Stimulated activated naive B cell treated with anti-CD40 and anti-IgM and Interleukin-4, amounts not matched to agents 10 μg/mL and 1 μg/mL and 100 μg/mL, for 72 hours (primary cell): ENCODE measurements at regions not wholly inside any gene's neighbourhood (a gene's known extent, or its start where the extent isn't known, plus 50 kb on each side); places are given as distances from the start of the nearest gene placed in this dataset.
"Not testable (repeated sequence)": the region's sequence is repeated elsewhere in the genome, so short reads cannot be mapped to it uniquely, and the experiment has no call there.

Experiments
- ATAC-seq, 2 donors: fragments of 150-1000 bp; cut with Tn5 transposase; replicated peaks; 2 replicates each; pipeline ENCODE4 v1.10.0; 2021; ENCODE audit warnings: moderate library complexity in 1 of 2
- DNase-seq: peaks from one replicate; pipeline ENCODE4 v3.0.0; 2021
- H3K27ac Mint-ChIP-seq: one replicate; pipeline ENCODE4 v1.8.0; 2022; ENCODE audit warnings: mild to moderate bottlenecking, mixed read lengths
- H3K27me3 Mint-ChIP-seq, 2 donors: one replicate each; pipeline ENCODE4 v1.8.0; 2022; ENCODE audit warnings: mixed read lengths in 2 of 2
- H3K36me3 Mint-ChIP-seq, 2 donors: one replicate each; pipeline ENCODE4 v1.8.0; 2022; ENCODE audit warnings: mixed read lengths in 2 of 2, mild to moderate bottlenecking in 1 of 2
- H3K4me1 Mint-ChIP-seq, 2 donors: one replicate each; pipeline ENCODE4 v1.8.0; 2022; ENCODE audit warnings: mixed read lengths in 2 of 2, mild to moderate bottlenecking in 1 of 2
- H3K4me3 Mint-ChIP-seq, 2 donors: one replicate each; pipeline ENCODE4 v1.8.0; 2022; ENCODE audit warnings: mild to moderate bottlenecking in 2 of 2, mixed read lengths in 2 of 2, moderate library complexity in 1 of 2
- H3K9me3 Mint-ChIP-seq, 2 donors: one replicate each; pipeline ENCODE4 v1.8.0; 2022; ENCODE audit warnings: mixed read lengths in 2 of 2, mild to moderate bottlenecking in 1 of 2

DNA sequence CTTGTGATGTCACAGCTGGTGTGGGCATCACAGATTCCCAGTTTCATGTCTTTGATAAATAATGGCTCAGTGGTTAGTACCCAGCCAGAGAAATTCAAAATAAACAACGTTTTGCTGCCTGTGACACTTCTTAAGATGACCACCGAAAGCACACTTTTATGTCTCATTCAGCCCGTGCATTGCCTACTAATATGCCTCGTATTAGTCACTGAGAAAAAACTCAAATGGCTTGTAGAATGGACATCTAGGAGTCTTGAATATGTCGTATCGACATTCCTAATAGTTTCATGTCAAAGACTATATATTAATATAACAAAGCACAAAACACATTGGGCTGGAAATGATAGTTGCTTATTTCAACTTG lies 103.9 kb upstream of the FAT1 start:
- peaks cover 7 to 9% of the 10 kb centered on the region in 2 donors for H3K9me3 Mint-ChIP-seq
- H3K4me1 Mint-ChIP-seq, result no peaks in the 10 kb centered on the region
- DNase-seq (no peak), ATAC-seq (no peak)
- no peak overlapping the region for H3K4me3 Mint-ChIP-seq
- no peaks in the 10 kb centered on the region for H3K36me3 Mint-ChIP-seq
- no peaks in the 10 kb centered on the region for H3K27me3 Mint-ChIP-seq
- H3K27ac Mint-ChIP-seq, result no peak overlapping the region

- ATAC-seq (no peak), DNase-seq (no peak)
- H3K27me3 Mint-ChIP-seq, result no peaks in the 10 kb centered on the region
- peaks cover 6 to 7% of the 10 kb centered on the region in 2 donors for H3K9me3 Mint-ChIP-seq
- H3K4me3 Mint-ChIP-seq, result no peak overlapping the region
- no peak overlapping the region for H3K27ac Mint-ChIP-seq
- no peaks in the 10 kb centered on the region for H3K36me3 Mint-ChIP-seq
- H3K4me1 Mint-ChIP-seq, result no peaks in the 10 kb centered on the region
Observed at GRCh38 chr4:186829097-186829496, 105.4 kb upstream of the FAT1 start.

GRCh38 chr4:186829740-186830449 lies 106.2 kb upstream of the FAT1 start:
- Mint-ChIP-seq H3K27ac (no peak overlapping the region), H3K36me3 (no peaks in the 10 kb centered on the region), H3K9me3 (peaks cover 5 to 7% of the 10 kb centered on the region in 2 donors), H3K27me3 (no peaks in the 10 kb centered on the region), H3K4me3 (no peak overlapping the region), H3K4me1 (no peaks in the 10 kb centered on the region)
- ATAC-seq (no peak), DNase-seq (no peak)

DNA sequence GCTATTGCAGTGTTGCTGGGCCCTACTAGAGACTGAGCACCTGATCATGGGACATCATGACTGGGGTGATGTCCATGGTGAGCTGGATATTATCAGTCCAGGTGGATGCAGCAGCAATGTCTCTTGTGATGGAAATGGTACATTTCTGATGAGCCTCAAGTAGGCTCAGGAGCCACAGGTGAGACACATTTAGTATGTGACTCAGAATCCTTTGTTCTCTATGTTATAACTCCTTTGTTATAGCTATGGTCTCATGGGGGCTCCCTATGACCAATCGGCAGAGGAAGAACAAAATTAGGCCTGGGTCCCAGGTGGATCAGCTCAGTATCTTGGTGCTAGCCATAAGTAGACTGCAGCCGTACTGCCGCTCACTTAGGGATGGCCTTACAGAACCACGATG lies 107.9 kb upstream of the FAT1 start:
- Mint-ChIP-seq H3K36me3 (no peaks in the 10 kb centered on the region), H3K9me3 (peaks cover 5 to 7% of the 10 kb centered on the region in 2 donors), H3K27ac (no peak overlapping the region), H3K4me3 (no peak overlapping the region), H3K4me1 (no peaks in the 10 kb centered on the region), H3K27me3 (no peaks in the 10 kb centered on the region)
- DNase-seq (no peak), ATAC-seq (no peak)

DNA sequence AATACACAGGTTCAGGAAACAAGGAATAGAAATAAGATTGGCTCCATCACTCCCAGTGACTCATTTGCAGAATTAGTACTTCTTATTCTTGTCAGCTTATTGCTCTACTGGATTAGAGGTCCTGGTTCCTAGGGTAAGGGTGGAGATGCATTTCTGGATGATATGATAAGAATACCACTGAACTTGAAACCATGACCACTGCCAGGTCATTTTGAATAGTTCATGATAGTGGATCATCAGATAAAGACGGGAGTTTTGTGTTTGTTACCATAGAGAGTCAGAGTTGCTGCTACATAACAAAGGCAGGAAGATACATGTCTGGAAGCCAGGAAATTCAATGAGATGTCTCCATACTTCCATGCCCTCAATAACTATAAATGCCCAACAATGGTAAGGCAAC lies 109.2 kb upstream of the FAT1 start:
- Mint-ChIP-seq H3K36me3 (no peaks in the 10 kb centered on the region), H3K9me3 (peaks cover 7 to 10% of the 10 kb centered on the region in 2 donors), H3K27ac (no peak overlapping the region), H3K4me3 (no peak overlapping the region), H3K27me3 (no peaks in the 10 kb centered on the region), H3K4me1 (no peaks in the 10 kb centered on the region)
- no peak for ATAC-seq
- no peak for DNase-seq

- H3K4me1 Mint-ChIP-seq, H3K9me3 Mint-ChIP-seq, H3K27ac Mint-ChIP-seq, H3K4me3 Mint-ChIP-seq, ATAC-seq, DNase-seq, H3K36me3 Mint-ChIP-seq, H3K27me3 Mint-ChIP-seq: not testable (repeated sequence)
Observed at GRCh38 chr4:186837463-186837862, 113.8 kb upstream of the FAT1 start.

- Mint-ChIP-seq H3K4me1 (peaks cover 0 to 3% of the 10 kb centered on the region in 2 donors), H3K9me3 (peaks cover 7 to 9% of the 10 kb centered on the region in 2 donors), H3K27ac (no peak overlapping the region), H3K4me3 (no peak overlapping the region), H3K27me3 (no peaks in the 10 kb centered on the region), H3K36me3 (no peaks in the 10 kb centered on the region)
- DNase-seq (no peak), ATAC-seq (no peak)
Observed at GRCh38 chr4:186838295-186838694, 114.6 kb upstream of the FAT1 start.

GRCh38 chr4:186839122-186840037 lies 115.7 kb upstream of the FAT1 start:
- Mint-ChIP-seq H3K27ac (no peak overlapping the region), H3K9me3 (peaks cover 7 to 9% of the 10 kb centered on the region in 2 donors), H3K36me3 (no peaks in the 10 kb centered on the region), H3K4me1 (peaks cover 0 to 3% of the 10 kb centered on the region in 2 donors), H3K27me3 (no peaks in the 10 kb centered on the region), H3K4me3 (no peak overlapping the region)
- ATAC-seq, result peak; percentile 58 to 59
- no peak for DNase-seq

- H3K9me3 Mint-ChIP-seq, result peaks cover 7 to 9% of the 10 kb centered on the region in 2 donors
- no peak overlapping the region for H3K4me3 Mint-ChIP-seq
- ATAC-seq (no peak), DNase-seq (no peak)
- no peak overlapping the region for H3K27ac Mint-ChIP-seq
- no peaks in the 10 kb centered on the region for H3K27me3 Mint-ChIP-seq
- no peaks in the 10 kb centered on the region for H3K36me3 Mint-ChIP-seq
- H3K4me1 Mint-ChIP-seq, result peaks cover 0 to 3% of the 10 kb centered on the region in 2 donors
Observed at GRCh38 chr4:186840222-186840701, 116.6 kb upstream of the FAT1 start.

DNA sequence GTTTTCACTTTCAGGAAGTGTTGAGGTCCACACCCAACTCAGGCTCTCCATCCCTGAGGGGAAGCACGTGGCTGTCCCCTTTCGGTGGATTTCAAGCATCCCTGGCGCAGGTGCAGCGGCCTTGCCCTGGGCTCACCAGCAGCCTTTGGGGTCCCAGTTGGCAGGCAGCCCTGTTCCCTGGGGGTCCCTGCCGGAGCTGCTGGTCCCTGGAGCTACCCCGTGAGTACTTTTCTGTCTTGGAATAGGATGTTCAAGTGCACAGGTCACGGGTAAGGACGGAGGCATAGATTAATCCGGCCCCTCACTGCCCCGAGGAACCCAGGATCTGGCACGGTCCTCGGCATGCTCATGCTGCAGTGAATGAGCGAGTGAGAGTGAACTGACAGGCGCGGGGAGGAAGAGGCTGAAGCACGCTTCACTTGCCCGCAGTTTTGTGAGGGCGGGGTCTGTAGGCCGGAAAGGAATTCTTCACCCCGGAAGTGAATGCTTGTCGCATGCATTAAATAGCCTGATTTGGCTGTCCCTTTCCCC lies 117.2 kb upstream of the FAT1 start:
- Mint-ChIP-seq H3K27me3 (no peaks in the 10 kb centered on the region), H3K4me3 (no peak overlapping the region), H3K4me1 (peaks cover 0 to 3% of the 10 kb centered on the region in 2 donors), H3K9me3 (peaks cover 7 to 9% of the 10 kb centered on the region in 2 donors), H3K36me3 (no peaks in the 10 kb centered on the region), H3K27ac (no peak overlapping the region)
- DNase-seq (no peak), ATAC-seq (no peak)

DNA sequence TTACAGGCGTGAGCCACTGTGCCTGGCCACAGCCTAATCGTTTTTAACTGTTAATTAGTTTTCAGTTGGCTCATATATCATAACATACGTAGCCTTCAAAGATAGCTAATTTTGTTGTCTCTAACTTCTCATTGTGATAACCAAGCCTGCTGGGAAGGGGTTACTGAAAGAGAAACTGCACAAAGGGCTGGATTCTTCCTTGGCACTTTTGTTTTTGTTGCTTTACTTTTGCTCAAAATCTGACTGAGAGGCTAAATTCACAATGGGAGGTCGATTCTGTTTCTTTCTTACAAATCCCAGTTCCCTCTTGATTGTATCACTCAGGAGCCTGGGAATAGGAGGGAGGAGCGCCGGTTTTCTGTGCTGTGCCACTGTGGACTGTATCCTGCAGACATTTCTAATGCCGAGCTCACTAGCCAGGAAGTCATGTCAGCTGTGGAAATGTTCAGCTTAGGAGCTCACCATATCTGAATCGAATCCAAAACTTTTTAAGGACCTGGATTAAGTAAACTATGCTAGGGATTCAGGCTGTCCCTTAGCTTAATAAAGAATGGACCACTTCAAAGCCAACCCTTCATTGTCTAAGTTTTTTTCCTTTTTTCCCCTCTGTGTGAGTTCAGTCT lies 120.5 kb upstream of the FAT1 start:
- Mint-ChIP-seq H3K27ac (no peak overlapping the region), H3K27me3 (no peaks in the 10 kb centered on the region), H3K4me3 (no peak overlapping the region), H3K36me3 (no peaks in the 10 kb centered on the region), H3K9me3 (peaks cover 5 to 7% of the 10 kb centered on the region in 2 donors), H3K4me1 (peaks cover 0 to 3% of the 10 kb centered on the region in 2 donors)
- DNase-seq, result no peak
- ATAC-seq, result no peak

DNA sequence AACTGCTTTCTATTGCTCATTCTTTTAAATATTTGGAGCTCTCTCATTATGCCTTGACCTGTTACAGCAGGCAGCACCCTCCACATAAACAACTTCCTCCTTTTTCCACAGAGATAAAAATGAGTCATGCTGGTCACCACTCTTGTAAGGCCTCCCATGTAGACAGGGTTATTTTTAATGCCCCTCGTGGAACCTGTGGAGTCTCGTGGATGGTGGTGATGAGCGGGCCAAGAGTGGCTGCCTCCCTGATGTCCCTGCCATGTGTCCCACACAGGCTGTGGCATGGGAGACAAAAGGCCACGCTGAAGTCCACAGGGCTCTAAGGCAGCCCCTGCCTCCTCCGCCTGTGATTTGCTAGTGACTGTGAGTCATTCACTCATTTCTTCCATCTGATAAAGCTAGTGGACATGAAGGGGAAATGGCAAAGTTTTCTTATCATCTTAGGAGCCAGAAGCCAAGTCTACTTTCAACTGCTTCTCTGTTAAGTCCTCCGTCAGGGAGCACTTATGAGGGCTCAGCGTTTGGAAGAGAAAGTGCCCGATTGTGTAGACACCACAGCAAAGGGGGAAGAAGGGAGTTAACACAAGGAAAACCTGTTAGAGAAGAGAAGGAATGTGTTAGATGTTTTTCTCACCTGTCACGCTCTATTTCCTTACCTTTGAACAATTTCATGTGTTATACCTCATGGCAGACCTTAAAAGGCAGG lies 121.6 kb upstream of the FAT1 start:
- no peak overlapping the region for H3K27ac Mint-ChIP-seq

GRCh38 chr4:186846426-186846825 lies 122.8 kb upstream of the FAT1 start:
- no peaks in the 10 kb centered on the region for H3K27me3 Mint-ChIP-seq
- H3K27ac Mint-ChIP-seq, result no peak overlapping the region
- H3K9me3 Mint-ChIP-seq, result peaks cover 7 to 9% of the 10 kb centered on the region in 2 donors
- no peaks in the 10 kb centered on the region for H3K36me3 Mint-ChIP-seq
- H3K4me1 Mint-ChIP-seq, result no peaks in the 10 kb centered on the region
- no peak overlapping the region for H3K4me3 Mint-ChIP-seq
- DNase-seq (no peak), ATAC-seq (no peak)

More for the DNA sequence above, 121.6 kb upstream of the FAT1 start:
- no peaks in the 10 kb centered on the region for H3K4me1 Mint-ChIP-seq
- ATAC-seq, result no peak
- peaks cover 5 to 7% of the 10 kb centered on the region in 2 donors for H3K9me3 Mint-ChIP-seq
- H3K27me3 Mint-ChIP-seq, result no peaks in the 10 kb centered on the region
- H3K4me3 Mint-ChIP-seq, result no peak overlapping the region
- no peak for DNase-seq
- H3K36me3 Mint-ChIP-seq, result no peaks in the 10 kb centered on the region
